GM13977 (cell line): ENCODE measurements at regions not wholly inside any gene's neighbourhood (a gene's known extent, or its start where the extent isn't known, plus 50 kb on each side); places are given as distances from the start of the nearest gene placed in this dataset.

Experiments used
- DNase-seq: peaks from one replicate; pipeline ENCODE4 v3.0.0; 2012; ENCODE audit warnings: low spot score
- CTCF ChIP-seq: IDR thresholded peaks from 2 replicates; pipeline ENCODE4 v1.5.1; 2012; ENCODE audit warnings: mild to moderate bottlenecking, control low read depth; ENCODE audit not compliant: insufficient read depth; ENCODE audit errors: extremely low read depth, missing control alignments
- in situ Hi-C: fragments of 300-500 bp; cut with MboI; formaldehyde crosslinking; loops from one replicate; pipeline ENCODE4 v1.12.0; 2022; ENCODE audit warnings: low sequenced_read_pairs, low pct_unique_long_range_greater_than_20kb, mixed read lengths, inconsistent platforms; ENCODE audit not compliant: unreplicated experiment

DNA sequence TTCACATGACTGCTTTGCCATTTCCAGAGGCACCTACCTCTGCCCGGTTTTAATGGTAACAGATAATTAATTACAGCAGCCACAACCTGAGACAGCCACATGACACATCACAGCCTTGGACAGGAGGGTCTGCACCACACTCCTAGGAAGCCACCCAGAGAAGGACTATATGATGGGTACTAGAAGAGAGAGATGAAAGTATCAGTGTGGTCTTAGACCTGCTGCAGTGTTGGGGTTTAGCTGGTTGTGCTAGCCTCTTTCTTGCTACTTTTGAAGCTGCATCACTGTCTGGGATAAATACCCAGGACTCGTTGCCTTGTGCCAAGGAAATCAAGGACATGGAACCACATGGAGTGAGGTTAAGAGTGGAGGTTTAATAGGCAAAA is 266.4 kb downstream of the ICE1 start:
- TF ChIP-seq CTCF: no peak
- in situ Hi-C loops: no loop called here
- DNase-seq: no peak

GRCh38 chr5:5688194-5688924 is 265.9 kb downstream of the ICE1 start:
- no peak for DNase-seq
- no peak for TF ChIP-seq CTCF
- in situ Hi-C loops: no loop called here

GRCh38 chr5:5687113-5687512 is 264.6 kb downstream of the ICE1 start:
- no peak for TF ChIP-seq CTCF
- no peak for DNase-seq

DNA sequence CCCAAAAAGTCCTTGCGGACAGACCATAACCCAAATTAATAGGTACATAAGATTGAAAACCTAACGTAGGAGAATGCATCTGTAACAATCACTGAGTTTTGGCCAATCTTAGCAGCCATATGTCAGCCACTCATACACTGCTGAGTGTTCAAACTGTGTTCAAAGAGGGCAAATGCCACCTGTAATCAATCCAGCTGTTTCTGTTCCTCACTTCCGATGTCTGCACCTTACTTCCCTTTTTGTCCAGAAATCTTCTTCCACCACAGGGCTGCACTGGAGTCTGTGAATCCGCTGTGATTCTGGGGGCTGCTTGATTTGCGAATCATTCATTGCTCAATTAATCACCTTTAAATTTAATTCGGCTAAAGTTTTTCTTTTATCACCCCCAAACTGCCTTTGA is 263.9 kb downstream of the ICE1 start:
- in situ Hi-C loops: no loop called here
- no peak for TF ChIP-seq CTCF
- no peak for DNase-seq

More at GRCh38 chr5:5687113-5687512, 264.6 kb downstream of the ICE1 start:
- in situ Hi-C loops: no loop called here

DNA sequence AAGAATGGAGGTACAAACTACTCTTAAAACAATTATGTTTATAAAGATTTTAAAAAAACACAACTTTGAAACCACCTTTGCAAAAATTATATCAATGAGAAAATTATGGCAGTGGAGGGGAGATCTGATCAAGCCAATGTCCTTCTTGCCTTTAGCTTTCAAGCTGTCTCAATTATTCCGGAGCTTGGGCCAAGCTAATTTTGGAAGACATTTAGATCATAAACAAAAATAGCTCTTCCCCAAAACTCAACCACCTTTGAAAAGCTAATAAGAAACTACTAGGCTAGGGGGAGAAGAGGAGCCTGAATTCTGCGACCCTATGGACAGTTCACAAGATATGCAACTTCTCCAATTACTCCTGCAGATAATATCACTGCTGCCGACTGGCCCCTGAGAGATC is 263.3 kb downstream of the ICE1 start:
- in situ Hi-C loops: no loop called here
- DNase-seq: no peak
- no peak for TF ChIP-seq CTCF

DNA sequence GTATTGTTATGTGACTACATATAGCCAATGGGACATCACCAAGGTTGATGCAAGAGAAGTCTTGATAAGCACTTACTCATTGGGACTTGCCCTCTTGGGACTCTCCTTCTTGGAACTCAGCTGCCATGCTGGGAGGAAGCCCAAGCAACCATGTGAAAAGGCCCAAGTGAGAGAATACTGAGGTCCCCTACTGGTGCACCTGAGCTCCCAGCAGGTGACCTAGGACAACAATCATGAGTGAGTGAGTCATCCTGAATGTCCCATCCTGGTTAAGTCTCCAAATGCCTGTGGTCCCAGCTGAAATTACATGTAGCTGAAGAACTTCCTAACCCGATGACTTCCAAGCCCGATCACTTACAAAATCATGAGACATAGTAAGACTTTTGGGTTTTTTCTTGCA is 260.7 kb downstream of the ICE1 start:
- in situ Hi-C loops: no loop called here
- TF ChIP-seq CTCF: no peak
- DNase-seq: no peak
